SU-DHL-6 (cell line): ENCODE measurements at regions not wholly inside any gene's neighbourhood (a gene's known extent, or its start where the extent isn't known, plus 50 kb on each side); places are given as distances from the start of the nearest gene placed in this dataset.

Experiments
- CTCF ChIP-seq: fragments of 200-600 bp; sonication (generic); IDR thresholded peaks from one replicate; pipeline ENCODE4 v1.5.1; 2017; ENCODE audit warnings: antibody characterized with exemption, mild to moderate bottlenecking, low read length, moderate library complexity; ENCODE audit not compliant: insufficient read depth, poor library complexity, severe bottlenecking
- EZH2phosphoT487 ChIP-seq: fragments of 200-600 bp; sonication (generic), shearing (Covaris generic); conservative IDR thresholded peaks from 2 replicates; pipeline ENCODE4 v1.6.1; 2018; ENCODE audit warnings: mild to moderate bottlenecking, antibody characterized with exemption, low read length, moderate library complexity, mixed read lengths

GRCh38 chr9:107172979-107173347, 110.1 kb upstream of the RAD23B start:
- TF ChIP-seq CTCF (no peak), EZH2phosphoT487 (no peak)
